Vagina (tissue), 2 donors: ENCODE measurements at regions not wholly inside any gene's neighbourhood (a gene's known extent, or its start where the extent isn't known, plus 50 kb on each side); places are given as distances from the start of the nearest gene placed in this dataset.

ENCODE experiments used
- POLR2A ChIP-seq, 2 donors: fragments of 450-650 bp; IDR thresholded peaks; one replicate each; pipeline ENCODE4 v1.6.1; 2017; ENCODE audit warnings: antibody characterized with exemption in 2 of 2, mild to moderate bottlenecking in 2 of 2, moderate library complexity in 2 of 2
- POLR2AphosphoS5 ChIP-seq, 2 donors: sonication (generic); formaldehyde crosslinking; IDR thresholded peaks; one replicate each; pipeline ENCODE4 v1.9.0; 2017; ENCODE audit warnings: antibody characterized with exemption in 2 of 2, mild to moderate bottlenecking in 2 of 2, low read depth in 1 of 2; ENCODE audit not compliant: insufficient read depth in 1 of 2
- TF ChIP-seq, protein P1 (sequence below), 3 experiments: fragments of 450-650 bp in 2 of 3; fragments of 200-600 bp in 1 of 3; sonication (generic) in 1 of 3; IDR thresholded peaks; one replicate each; pipeline ENCODE4 v1.5.1; 2017 to 2019; ENCODE audit warnings: antibody characterized with exemption in 3 of 3, mild to moderate bottlenecking in 2 of 3, moderate library complexity in 2 of 3

DNA sequence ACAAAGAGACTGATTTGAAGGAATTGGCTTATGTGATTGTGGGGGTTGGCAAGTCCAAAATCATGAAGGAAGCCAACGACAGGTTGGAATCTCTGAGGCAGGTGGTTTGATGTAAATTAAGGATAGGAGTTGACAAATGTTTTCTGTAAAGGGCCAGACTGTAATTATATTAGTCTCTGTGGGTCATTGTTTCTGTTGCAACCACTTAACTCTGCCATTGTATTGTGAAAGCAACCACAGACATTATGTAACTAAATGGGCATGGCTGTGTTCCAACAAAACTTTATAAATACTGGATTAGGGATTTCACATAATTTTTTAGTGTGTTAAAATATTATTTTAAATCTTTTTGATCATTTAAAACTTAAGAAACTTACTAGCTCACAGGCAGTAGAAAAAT is 199.2 kb upstream of the MYLIP start:
- TF ChIP-seq POLR2A (IDR thresholded peaks at IDR 0.05) (no peak), POLR2AphosphoS5 (IDR thresholded peaks at IDR 0.05; ENCODE audit: insufficient read depth in 1 of 2, low read depth in 1 of 2) (no peak)
- TF ChIP-seq, protein P1, sequence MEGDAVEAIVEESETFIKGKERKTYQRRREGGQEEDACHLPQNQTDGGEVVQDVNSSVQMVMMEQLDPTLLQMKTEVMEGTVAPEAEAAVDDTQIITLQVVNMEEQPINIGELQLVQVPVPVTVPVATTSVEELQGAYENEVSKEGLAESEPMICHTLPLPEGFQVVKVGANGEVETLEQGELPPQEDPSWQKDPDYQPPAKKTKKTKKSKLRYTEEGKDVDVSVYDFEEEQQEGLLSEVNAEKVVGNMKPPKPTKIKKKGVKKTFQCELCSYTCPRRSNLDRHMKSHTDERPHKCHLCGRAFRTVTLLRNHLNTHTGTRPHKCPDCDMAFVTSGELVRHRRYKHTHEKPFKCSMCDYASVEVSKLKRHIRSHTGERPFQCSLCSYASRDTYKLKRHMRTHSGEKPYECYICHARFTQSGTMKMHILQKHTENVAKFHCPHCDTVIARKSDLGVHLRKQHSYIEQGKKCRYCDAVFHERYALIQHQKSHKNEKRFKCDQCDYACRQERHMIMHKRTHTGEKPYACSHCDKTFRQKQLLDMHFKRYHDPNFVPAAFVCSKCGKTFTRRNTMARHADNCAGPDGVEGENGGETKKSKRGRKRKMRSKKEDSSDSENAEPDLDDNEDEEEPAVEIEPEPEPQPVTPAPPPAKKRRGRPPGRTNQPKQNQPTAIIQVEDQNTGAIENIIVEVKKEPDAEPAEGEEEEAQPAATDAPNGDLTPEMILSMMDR (IDR thresholded peaks at IDR 0.05) = no peak
